PC-3 (cell line): ENCODE measurements at regions not wholly inside any gene's neighbourhood (a gene's known extent, or its start where the extent isn't known, plus 50 kb on each side); places are given as distances from the start of the nearest gene placed in this dataset.

Experiments used
- CTCF ChIP-seq: fragments of 300-600 bp; sonication (generic); conservative IDR thresholded peaks from 2 replicates; pipeline ENCODE4 v1.5.1; 2017; ENCODE audit warnings: antibody characterized with exemption, low read depth, mild to moderate bottlenecking, low read length
- EZH2 ChIP-seq: fragments of 300-600 bp; sonication (generic); IDR thresholded peaks from one replicate; pipeline ENCODE4 v1.6.1; 2017; ENCODE audit warnings: antibody characterized with exemption, mild to moderate bottlenecking, low read length; ENCODE audit not compliant: unreplicated experiment
- EZH2phosphoT487 ChIP-seq: fragments of 300-600 bp; sonication (generic); IDR thresholded peaks from 2 replicates; pipeline ENCODE4 v1.6.1; 2018; ENCODE audit warnings: mild to moderate bottlenecking, antibody characterized with exemption, low read length, borderline replicate concordance

- TF ChIP-seq CTCF (no peak), EZH2 (no peak), EZH2phosphoT487 (no peak)
Observed at GRCh38 chr7:112400141-112400540, 50.1 kb upstream of the IFRD1 start.
